ENCODE measurements at regions not wholly inside any gene's neighbourhood (a gene's known extent, or its start where the extent isn't known, plus 50 kb on each side); places are given as distances from the start of the nearest gene placed in this dataset.

- no peak overlapping the region for H4K5ac ChIP-seq (ENCODE audit: low read depth, low read length)
- no peak overlapping the region for H2BK5ac ChIP-seq (ENCODE audit: low read depth, low read length, poor library complexity, severe bottlenecking)
- no peak overlapping the region for H3K4me2 ChIP-seq (ENCODE audit: low read depth, low read length)
- H3K18ac ChIP-seq (ENCODE audit: low read depth, low read length) = no peak overlapping the region
- POLR2A ChIA-PET (ENCODE audit: unreplicated experiment) = no interaction called here
- no TSS peak for BruUV-seq (replicated peaks)
- H3K4me1 ChIP-seq (ENCODE audit: control insufficient read depth, insufficient read depth, low read length) = no peaks in the 10 kb centered on the region
- no peak overlapping the region for H3K27ac ChIP-seq (ENCODE audit: insufficient read depth, low read length)
- no peak overlapping the region for H4K8ac ChIP-seq (ENCODE audit: low read depth in 2 of 2, low read length in 2 of 2)
- in situ Hi-C loops (cut with MboI; ENCODE audit: low sequenced_read_pairs) (loop anchor here (25.0 kb wide), 2 partner anchors 676 to 801 kb away; partner anchors contain the start of genes MRPS17, NIPSNAP2 and PHKG1), intact Hi-C loops (cut with micrococcal nuclease) (no loop called here), dilution Hi-C loops (cut with HindIII; ENCODE audit: low sequenced_read_pairs, unreplicated experiment) (no loop called here)
- H3K27me3 ChIP-seq (ENCODE audit: control insufficient read depth, insufficient read depth, low read length) = peaks cover 35% of the 10 kb centered on the region
- no peak overlapping the region for H2AK9ac ChIP-seq (replicated peaks; ENCODE audit: low read depth, low read length, poor library complexity)
- H2BK20ac ChIP-seq (ENCODE audit: low read depth, low read length) = no peak overlapping the region
- no peak overlapping the region for H3K14ac ChIP-seq (replicated peaks; ENCODE audit: low read depth, low read length)
- H3K4me3 ChIP-seq (ENCODE audit: insufficient read depth, low read depth, low read length) = no peak overlapping the region
- H3K56ac ChIP-seq (ENCODE audit: extremely low read depth, insufficient read depth, low read length) = no peak overlapping the region
- no peak overlapping the region for H4K91ac ChIP-seq (ENCODE audit: insufficient read depth, low read depth, low read length)
- no peak overlapping the region for H2AFZ ChIP-seq (replicated peaks; ENCODE audit: low read length, poor library complexity)
- H3K79me1 ChIP-seq (ENCODE audit: low read depth in 1 of 2, low read length in 2 of 2) = no peaks in the 10 kb centered on the region
- no peaks in the 10 kb centered on the region for H4K20me1 ChIP-seq (ENCODE audit: insufficient read depth, low read length)
- no peak overlapping the region for H2BK120ac ChIP-seq (ENCODE audit: low read depth, low read length)
- H3K36me3 ChIP-seq (ENCODE audit: control insufficient read depth, insufficient read depth, low read length) = no peaks in the 10 kb centered on the region
- H3K9me1 ChIP-seq (ENCODE audit: insufficient read depth, low read length) = no peaks in the 10 kb centered on the region
- no peak overlapping the region for H3K9ac ChIP-seq (ENCODE audit: low read depth, low read length)
- H2BK15ac ChIP-seq (ENCODE audit: low read depth, low read length) = no peak overlapping the region
- ATAC-seq (ENCODE audit: low read depth) = no peak
- no CpG with 5 or more reads among the region's 3 CpGs for WGBS, 2 experiments (ENCODE audit: extremely low coverage in 2 of 2, insufficient read length in 1 of 2)
- no peak for DNase-seq
- CTCF ChIA-PET = interaction anchor here (0.6 kb wide), 1 partner anchor 456 kb away, joined by 10 read pairs; no protein-coding TSS in a partner anchor
- TF ChIP-seq ELK1 (IDR thresholded peaks at IDR 0.05; ENCODE audit: borderline replicate concordance, low read depth, low read length) (no peak), FOS (IDR thresholded peaks at IDR 0.05; ENCODE audit: low read depth, low read length) (no peak), MAFK (IDR thresholded peaks at IDR 0.05; ENCODE audit: low read depth, low read length) (no peak), SMC3 (IDR thresholded peaks at IDR 0.05; ENCODE audit: low read depth, low read length) (no peak), USF2 (IDR thresholded peaks at IDR 0.05; ENCODE audit: low read depth, low read length) (no peak), CTCF (conservative IDR thresholded peaks at IDR 0.05; ENCODE audit: low read depth, low read length) (no peak), MXI1 (IDR thresholded peaks at IDR 0.05; ENCODE audit: borderline replicate concordance, low read depth, low read length) (no peak)
- no peak overlapping the region for H3K4ac ChIP-seq (ENCODE audit: low read depth, low read length)
- H2AK5ac ChIP-seq (ENCODE audit: low read depth, low read length) = no peak overlapping the region
- H3K9me3 ChIP-seq (ENCODE audit: control insufficient read depth, insufficient read depth, low read length) = no peaks in the 10 kb centered on the region
- H3K23ac ChIP-seq (ENCODE audit: low read depth, low read length) = no peak overlapping the region
These were observed 78.5 kb upstream of the LANCL2 start for GRCh38 chr7:55286666-55287065.

All from IMR-90 (cell line).